ENCODE measurements at regions not wholly inside any gene's neighbourhood (a gene's known extent, or its start where the extent isn't known, plus 50 kb on each side); places are given as distances from the start of the nearest gene placed in this dataset.
"Not testable (repeated sequence)": the region's sequence is repeated elsewhere in the genome, so short reads cannot be mapped to it uniquely, and the experiment has no call there.

DNA sequence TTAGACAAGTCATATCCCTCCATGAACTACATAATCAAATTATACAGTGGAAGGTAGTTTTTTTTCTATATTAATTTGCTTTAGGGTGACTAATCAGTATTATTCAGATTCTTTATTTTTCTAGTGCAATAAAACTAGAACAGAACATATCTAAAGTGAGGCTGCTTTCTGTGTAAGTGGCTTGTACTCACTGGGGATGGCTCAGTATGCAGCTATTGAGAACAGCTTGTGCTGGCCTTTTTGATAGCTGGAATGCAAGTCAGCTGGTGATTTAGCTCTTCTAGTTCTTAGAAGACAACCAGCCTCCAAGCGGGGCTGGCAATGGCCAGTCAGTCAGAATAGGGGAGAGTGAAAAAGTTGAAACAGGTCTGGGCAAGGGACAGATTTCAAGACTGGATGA, 119.4 kb downstream of the BLID start:
- no peak overlapping the region for H3K9ac ChIP-seq (ENCODE audit: low read length)
- no peak overlapping the region for H3K27ac ChIP-seq (ENCODE audit: low read length in 2 of 2)
- no peak for DNase-seq
- no peak overlapping the region for H3K4me3 Mint-ChIP-seq
- H3K79me2 ChIP-seq (ENCODE audit: control insufficient read depth, insufficient read depth, low read length), result no peaks in the 10 kb centered on the region
- H3K27me3 ChIP-seq (replicated peaks in 1 of 4; ENCODE audit: control extremely low read depth in 1 of 4, control insufficient read depth in 3 of 4, insufficient read depth in 4 of 4, low read length in 3 of 4), result no peaks in the 10 kb centered on the region
- no peak overlapping the region for H2AFZ ChIP-seq (ENCODE audit: insufficient read depth, low read depth, low read length, poor library complexity, severe bottlenecking)
- H3K9me3 Mint-ChIP-seq (ENCODE audit: insufficient read depth), result peaks cover 2% of the 10 kb centered on the region
- no peak overlapping the region for H3K4me3 ChIP-seq (ENCODE audit: control extremely low read depth in 1 of 5, extremely low read depth in 1 of 5, insufficient read depth in 1 of 5, low read depth in 2 of 5, low read length in 4 of 5)
- no peaks in the 10 kb centered on the region for H3K9me3 ChIP-seq (ENCODE audit: control extremely low read depth in 1 of 3, control insufficient read depth in 2 of 3, insufficient read depth in 1 of 3, low read length in 2 of 3)
- H3K27me3 Mint-ChIP-seq, result no peaks in the 10 kb centered on the region
- no peaks in the 10 kb centered on the region for H4K20me1 ChIP-seq (ENCODE audit: control insufficient read depth, insufficient read depth, low read length, poor library complexity, severe bottlenecking)
- TF ChIP-seq EZH2 (IDR thresholded peaks at IDR 0.05; ENCODE audit: borderline replicate concordance, insufficient read depth, low read depth, low read length, poor library complexity, severe bottlenecking), result no peak
- TF ChIP-seq, protein P1, sequence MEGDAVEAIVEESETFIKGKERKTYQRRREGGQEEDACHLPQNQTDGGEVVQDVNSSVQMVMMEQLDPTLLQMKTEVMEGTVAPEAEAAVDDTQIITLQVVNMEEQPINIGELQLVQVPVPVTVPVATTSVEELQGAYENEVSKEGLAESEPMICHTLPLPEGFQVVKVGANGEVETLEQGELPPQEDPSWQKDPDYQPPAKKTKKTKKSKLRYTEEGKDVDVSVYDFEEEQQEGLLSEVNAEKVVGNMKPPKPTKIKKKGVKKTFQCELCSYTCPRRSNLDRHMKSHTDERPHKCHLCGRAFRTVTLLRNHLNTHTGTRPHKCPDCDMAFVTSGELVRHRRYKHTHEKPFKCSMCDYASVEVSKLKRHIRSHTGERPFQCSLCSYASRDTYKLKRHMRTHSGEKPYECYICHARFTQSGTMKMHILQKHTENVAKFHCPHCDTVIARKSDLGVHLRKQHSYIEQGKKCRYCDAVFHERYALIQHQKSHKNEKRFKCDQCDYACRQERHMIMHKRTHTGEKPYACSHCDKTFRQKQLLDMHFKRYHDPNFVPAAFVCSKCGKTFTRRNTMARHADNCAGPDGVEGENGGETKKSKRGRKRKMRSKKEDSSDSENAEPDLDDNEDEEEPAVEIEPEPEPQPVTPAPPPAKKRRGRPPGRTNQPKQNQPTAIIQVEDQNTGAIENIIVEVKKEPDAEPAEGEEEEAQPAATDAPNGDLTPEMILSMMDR (IDR thresholded peaks at IDR 0.05), result no peak
- 100% methylated on average over 1 of the region's 1 CpG for WGBS (ENCODE audit: insufficient coverage)
- no peaks in the 10 kb centered on the region for H3K4me1 ChIP-seq (ENCODE audit: control insufficient read depth in 2 of 2, insufficient read depth in 2 of 2, low read length in 2 of 2)
- H3K27ac Mint-ChIP-seq, result no peak overlapping the region
- ChIA-PET CTCF (no interaction called here), POLR2A (no interaction called here)
- H3K36me3 ChIP-seq (replicated peaks in 1 of 2; ENCODE audit: control extremely low read depth in 1 of 2, control insufficient read depth in 1 of 2, extremely low read depth in 1 of 2, insufficient read depth in 2 of 2, low read length in 1 of 2), result no peaks in the 10 kb centered on the region
- intact Hi-C loops (cut with micrococcal nuclease), result no loop called here
- H3K4me1 Mint-ChIP-seq, result no peaks in the 10 kb centered on the region
- H3K4me2 ChIP-seq (replicated peaks; ENCODE audit: low read depth, low read length, poor library complexity, severe bottlenecking), result no peak overlapping the region
- no peak for ATAC-seq (ENCODE audit: low read depth)

DNA sequence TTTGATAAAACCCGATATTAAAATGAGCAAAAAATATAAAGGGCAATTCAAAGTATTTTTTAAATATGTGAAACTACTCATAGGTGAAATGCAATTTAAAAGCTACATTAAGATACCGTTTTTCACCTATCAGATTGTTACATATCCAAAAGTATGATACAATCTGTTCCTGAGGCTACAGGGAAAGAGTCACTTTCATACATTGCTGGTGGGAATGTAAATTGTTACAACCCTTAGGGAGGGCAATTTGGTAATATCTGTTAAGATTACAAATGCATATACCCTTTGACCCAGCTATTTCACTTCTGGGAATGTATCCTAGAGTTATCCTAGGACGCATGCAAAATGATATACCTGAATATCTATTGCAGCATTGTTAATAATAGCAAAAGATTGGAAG, 132.1 kb downstream of the BLID start:
- Histone ChIP-seq H3K4me2 (replicated peaks; ENCODE audit: low read depth, low read length, poor library complexity, severe bottlenecking) (no peak overlapping the region), H3K4me3 (ENCODE audit: control extremely low read depth in 1 of 5, extremely low read depth in 1 of 5, insufficient read depth in 1 of 5, low read depth in 2 of 5, low read length in 4 of 5) (no peak overlapping the region), H3K4me1 (ENCODE audit: control insufficient read depth in 2 of 2, insufficient read depth in 2 of 2, low read length in 2 of 2) (no peaks in the 10 kb centered on the region), H3K79me2 (ENCODE audit: control insufficient read depth, insufficient read depth, low read length) (no peaks in the 10 kb centered on the region), H3K27me3 (replicated peaks in 1 of 4; ENCODE audit: control extremely low read depth in 1 of 4, control insufficient read depth in 3 of 4, insufficient read depth in 4 of 4, low read length in 3 of 4) (no peaks in the 10 kb centered on the region), H2AFZ (ENCODE audit: insufficient read depth, low read depth, low read length, poor library complexity, severe bottlenecking) (no peak overlapping the region), H4K20me1 (ENCODE audit: control insufficient read depth, insufficient read depth, low read length, poor library complexity, severe bottlenecking) (no peaks in the 10 kb centered on the region), H3K36me3 (replicated peaks in 1 of 2; ENCODE audit: control extremely low read depth in 1 of 2, control insufficient read depth in 1 of 2, extremely low read depth in 1 of 2, insufficient read depth in 2 of 2, low read length in 1 of 2) (no peaks in the 10 kb centered on the region), H3K9ac (ENCODE audit: low read length) (no peak overlapping the region), H3K27ac (ENCODE audit: low read length in 2 of 2) (no peak overlapping the region), H3K9me3 (ENCODE audit: control extremely low read depth in 1 of 3, control insufficient read depth in 2 of 3, insufficient read depth in 1 of 3, low read length in 2 of 3) (no peaks in the 10 kb centered on the region)
- H3K9me3 Mint-ChIP-seq (ENCODE audit: insufficient read depth), result no peaks in the 10 kb centered on the region
- no CpG with 5 or more reads among the region's 3 CpGs for WGBS (ENCODE audit: insufficient coverage)
- H3K4me3 Mint-ChIP-seq, result no peak overlapping the region
- H3K27me3 Mint-ChIP-seq, result peaks cover 9% of the 10 kb centered on the region
- TF ChIP-seq EZH2 (IDR thresholded peaks at IDR 0.05; ENCODE audit: borderline replicate concordance, insufficient read depth, low read depth, low read length, poor library complexity, severe bottlenecking), result no peak
- TF ChIP-seq, protein P1 (IDR thresholded peaks at IDR 0.05), result no peak
- intact Hi-C loops (cut with micrococcal nuclease), result no loop called here
- CTCF ChIA-PET, result no interaction called here
- H3K4me1 Mint-ChIP-seq, result no peaks in the 10 kb centered on the region
- DNase-seq, result no peak
- ATAC-seq (ENCODE audit: low read depth), result no peak
- POLR2A ChIA-PET, result no interaction called here
- H3K27ac Mint-ChIP-seq, result no peak overlapping the region

DNA sequence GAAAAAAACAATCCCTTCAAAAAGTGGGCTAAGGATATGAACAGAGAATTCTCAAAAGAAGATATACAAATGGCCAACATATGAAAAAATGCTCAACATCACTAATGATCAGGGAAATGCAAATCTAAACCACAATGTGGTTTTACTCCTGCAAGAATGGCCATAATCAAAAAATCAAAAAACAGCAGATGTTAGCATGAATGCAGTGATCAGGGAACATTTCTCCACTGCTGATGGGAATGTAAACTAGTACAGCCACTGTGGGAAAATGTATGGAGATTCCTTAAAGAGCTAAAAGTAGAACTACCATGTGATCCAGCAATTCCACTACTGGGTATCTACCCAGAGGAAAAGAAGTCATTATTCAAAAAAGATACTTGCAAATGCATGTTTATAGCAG, 138.1 kb downstream of the BLID start:
- H3K4me1 ChIP-seq (ENCODE audit: control insufficient read depth in 2 of 2, insufficient read depth in 2 of 2, low read length in 2 of 2); POLR2A ChIA-PET; H3K27me3 ChIP-seq (replicated peaks in 1 of 4; ENCODE audit: control extremely low read depth in 1 of 4, control insufficient read depth in 3 of 4, insufficient read depth in 4 of 4, low read length in 3 of 4); H3K36me3 ChIP-seq (replicated peaks in 1 of 2; ENCODE audit: control extremely low read depth in 1 of 2, control insufficient read depth in 1 of 2, extremely low read depth in 1 of 2, insufficient read depth in 2 of 2, low read length in 1 of 2); H3K27ac Mint-ChIP-seq; H3K4me3 Mint-ChIP-seq; intact Hi-C loops (cut with micrococcal nuclease); H3K9ac ChIP-seq (ENCODE audit: low read length); H3K79me2 ChIP-seq (ENCODE audit: control insufficient read depth, insufficient read depth, low read length); H3K9me3 ChIP-seq (ENCODE audit: control extremely low read depth in 1 of 3, control insufficient read depth in 2 of 3, insufficient read depth in 1 of 3, low read length in 2 of 3); H3K27ac ChIP-seq (ENCODE audit: low read length in 2 of 2); ATAC-seq (ENCODE audit: low read depth); H3K4me3 ChIP-seq (ENCODE audit: control extremely low read depth in 1 of 5, extremely low read depth in 1 of 5, insufficient read depth in 1 of 5, low read depth in 2 of 5, low read length in 4 of 5); H3K4me1 Mint-ChIP-seq; H4K20me1 ChIP-seq (ENCODE audit: control insufficient read depth, insufficient read depth, low read length, poor library complexity, severe bottlenecking); H2AFZ ChIP-seq (ENCODE audit: insufficient read depth, low read depth, low read length, poor library complexity, severe bottlenecking); CTCF ChIA-PET; DNase-seq; H3K4me2 ChIP-seq (replicated peaks; ENCODE audit: low read depth, low read length, poor library complexity, severe bottlenecking): not testable (repeated sequence)
- Mint-ChIP-seq H3K27me3 (peaks cover 11% of the 10 kb centered on the region), H3K9me3 (ENCODE audit: insufficient read depth) (peaks cover 10% of the 10 kb centered on the region)
